ENCODE measurements at regions not wholly inside any gene's neighbourhood (a gene's known extent, or its start where the extent isn't known, plus 50 kb on each side); places are given as distances from the start of the nearest gene placed in this dataset.
A peak's percentile ranks its signal among the peaks of the same experiment; 100 is the strongest.

GRCh38 chr1:234975941-234976860 is 152.4 kb downstream of the TOMM20 start (continued):
- TF ChIP-seq RBM39 (IDR thresholded peaks at IDR 0.05; ENCODE audit: low read depth, low read length, poor library complexity, severe bottlenecking) (no peak), ZFP62 (CRISPR knock-in tag; IDR thresholded peaks at IDR 0.05) (no peak), SKIL (CRISPR knock-in tag; IDR thresholded peaks at IDR 0.05; ENCODE audit: borderline replicate concordance) (no peak), ZNF772 (CRISPR knock-in tag; IDR thresholded peaks at IDR 0.05) (no peak), ZNF354B (CRISPR knock-in tag; IDR thresholded peaks at IDR 0.05) (no peak), MEF2D (CRISPR knock-in tag; IDR thresholded peaks at IDR 0.05) (peak; percentile 39; the same call in 1 of the 2 replicates), ZNF510 (CRISPR knock-in tag; IDR thresholded peaks at IDR 0.05; ENCODE audit: low read depth) (no peak), CHD2 (IDR thresholded peaks at IDR 0.05; ENCODE audit: low read depth, low read length) (no peak), SSRP1 (CRISPR knock-in tag; IDR thresholded peaks at IDR 0.05) (peak; percentile 99), CSRNP2 (CRISPR knock-in tag; conservative IDR thresholded peaks at IDR 0.05; ENCODE audit: low read depth) (no peak), REL (CRISPR knock-in tag; conservative IDR thresholded peaks at IDR 0.05) (no peak), ZNF337 (CRISPR knock-in tag; IDR thresholded peaks at IDR 0.05; ENCODE audit: borderline replicate concordance, low read depth) (no peak; the same call in 1 of the 2 replicates), ZNF30 (CRISPR knock-in tag; IDR thresholded peaks at IDR 0.05) (no peak), ZNF768 (CRISPR knock-in tag; IDR thresholded peaks at IDR 0.05) (no peak), E2F2 (CRISPR knock-in tag; IDR thresholded peaks at IDR 0.05; ENCODE audit: borderline replicate concordance) (no peak), BORCS8-MEF2B (CRISPR knock-in tag; IDR thresholded peaks at IDR 0.05) (no peak; the same call in 1 of the 2 replicates), ZNF274 (CRISPR knock-in tag; IDR thresholded peaks at IDR 0.05) (no peak), CCDC6 (CRISPR knock-in tag; IDR thresholded peaks at IDR 0.05) (peak; percentile 76), ZZZ3 (CRISPR knock-in tag; IDR thresholded peaks at IDR 0.05; ENCODE audit: borderline replicate concordance) (0 out of 2 replicates have a peak, but pooled peaks have one; percentile 35), ZNF264 (CRISPR knock-in tag; IDR thresholded peaks at IDR 0.05) (peak; percentile 66; the same call in 1 of the 2 replicates), ZNF10 (CRISPR knock-in tag; IDR thresholded peaks at IDR 0.05; ENCODE audit: borderline replicate concordance, low read depth) (no peak), ZNF329 (CRISPR knock-in tag; IDR thresholded peaks at IDR 0.05; ENCODE audit: low read depth) (no peak), ATF6 (CRISPR knock-in tag; conservative IDR thresholded peaks at IDR 0.05) (no peak)
